Uterus (tissue), 3 donors: ENCODE measurements at regions not wholly inside any gene's neighbourhood (a gene's known extent, or its start where the extent isn't known, plus 50 kb on each side); places are given as distances from the start of the nearest gene placed in this dataset.

Source experiments
- DNase-seq, 2 donors: peaks; one replicate each; pipeline ENCODE4 v3.0.0-alpha.2; 2019 to 2020
- H3K27ac ChIP-seq, 2 donors: fragments of 200-600 bp; sonication (generic); 1 replicate in 1 of 2; 2 replicates in 1 of 2; pipeline ENCODE4 v1.5.1; 2016 to 2018
- H3K27me3 ChIP-seq, 2 donors: fragments of 200-600 bp; sonication (generic); one replicate each; pipeline ENCODE4 v1.5.1; 2018 to 2019; ENCODE audit warnings: control low read depth in 1 of 2
- H3K36me3 ChIP-seq, 2 donors: fragments of 200-600 bp; sonication (generic); one replicate each; pipeline ENCODE4 v1.5.1; 2019; ENCODE audit warnings: control low read depth in 1 of 2
- H3K4me1 ChIP-seq, 2 donors: fragments of 200-600 bp; sonication (generic); one replicate each; pipeline ENCODE4 v1.5.1; 2018 to 2019; ENCODE audit warnings: control low read depth in 1 of 2
- H3K4me3 ChIP-seq, 2 donors: fragments of 200-600 bp; sonication (generic); 1 replicate in 1 of 2; 2 replicates in 1 of 2; pipeline ENCODE4 v1.5.1; 2018 to 2019; ENCODE audit warnings: mild to moderate bottlenecking in 1 of 2
- H3K9me3 ChIP-seq, 2 donors: fragments of 200-600 bp; sonication (generic); one replicate each; pipeline ENCODE4 v1.5.1; 2019; ENCODE audit warnings: control low read depth in 1 of 2
- CTCF ChIP-seq, 4 experiments: fragments of 200-600 bp in 2 of 4; fragments of 450-650 bp in 2 of 4; sonication (generic) in 2 of 4; IDR thresholded peaks; one replicate each; pipeline ENCODE4 v1.5.1; 2016 to 2019; ENCODE audit warnings: antibody characterized with exemption in 4 of 4, mild to moderate bottlenecking in 2 of 4, moderate library complexity in 1 of 4
- POLR2A ChIP-seq, 2 donors: fragments of 450-650 bp; IDR thresholded peaks; one replicate each; pipeline ENCODE4 v1.6.1; 2016; ENCODE audit warnings: antibody characterized with exemption in 2 of 2, mild to moderate bottlenecking in 1 of 2, moderate library complexity in 1 of 2
- intact Hi-C: fragments of 100-400 bp; cut with DNase I; formaldehyde crosslinking; loops from one replicate; pipeline ENCODE4 v1.15.1; 2023; ENCODE audit warnings: low total_unique reads
- donor health status: DM: yes; HTN: yes; CAD: no.

- no peak overlapping the region for H3K27ac ChIP-seq
- DNase-seq, result no peak
- no peaks in the 10 kb centered on the region for H3K4me1 ChIP-seq
- H3K9me3 ChIP-seq, result no peaks in the 10 kb centered on the region
- H3K27me3 ChIP-seq, result no peaks in the 10 kb centered on the region
- intact Hi-C loops, result no loop called here
- no peaks in the 10 kb centered on the region for H3K36me3 ChIP-seq
- no peak overlapping the region for H3K4me3 ChIP-seq
- no peak for TF ChIP-seq CTCF (IDR thresholded peaks at IDR 0.05)
- TF ChIP-seq POLR2A (IDR thresholded peaks at IDR 0.05), result no peak
These were observed 115.6 kb upstream of the IRX4 start for GRCh38 chr5:1998348-1998669.

- Histone ChIP-seq H3K27ac (no peak overlapping the region), H3K27me3 (no peaks in the 10 kb centered on the region), H3K9me3 (no peaks in the 10 kb centered on the region), H3K4me1 (no peaks in the 10 kb centered on the region), H3K36me3 (no peaks in the 10 kb centered on the region), H3K4me3 (no peak overlapping the region)
- intact Hi-C loops, result no loop called here
- TF ChIP-seq CTCF (IDR thresholded peaks at IDR 0.05) (no peak), POLR2A (IDR thresholded peaks at IDR 0.05) (no peak)
- DNase-seq, result no peak
These were observed 115.1 kb upstream of the IRX4 start for GRCh38 chr5:1997640-1998347.

GRCh38 chr5:1995491-1995890 lies 112.8 kb upstream of the IRX4 start:
- H3K27ac ChIP-seq, result no peak overlapping the region
- no peak overlapping the region for H3K4me3 ChIP-seq
- TF ChIP-seq POLR2A (IDR thresholded peaks at IDR 0.05), result no peak
- TF ChIP-seq CTCF (IDR thresholded peaks at IDR 0.05), result no peak
- H3K4me1 ChIP-seq, result no peaks in the 10 kb centered on the region
- no peak for DNase-seq
- intact Hi-C loops, result no loop called here
- no peaks in the 10 kb centered on the region for H3K36me3 ChIP-seq
- H3K27me3 ChIP-seq, result no peaks in the 10 kb centered on the region
- H3K9me3 ChIP-seq, result no peaks in the 10 kb centered on the region

GRCh38 chr5:1987471-1987870 lies 104.7 kb upstream of the IRX4 start:
- H3K27ac ChIP-seq, result no peak overlapping the region
- intact Hi-C loops, result no loop called here
- H3K27me3 ChIP-seq, result no peaks in the 10 kb centered on the region
- H3K36me3 ChIP-seq, result no peaks in the 10 kb centered on the region
- no peak for DNase-seq
- TF ChIP-seq CTCF (IDR thresholded peaks at IDR 0.05) (no peak), POLR2A (IDR thresholded peaks at IDR 0.05) (no peak)
- no peak overlapping the region for H3K4me3 ChIP-seq
- no peaks in the 10 kb centered on the region for H3K9me3 ChIP-seq
- no peaks in the 10 kb centered on the region for H3K4me1 ChIP-seq

GRCh38 chr5:1985781-1986180 lies 103.1 kb upstream of the IRX4 start:
- Histone ChIP-seq H3K4me3 (no peak overlapping the region), H3K27me3 (no peaks in the 10 kb centered on the region), H3K4me1 (no peaks in the 10 kb centered on the region), H3K36me3 (no peaks in the 10 kb centered on the region), H3K27ac (no peak overlapping the region), H3K9me3 (no peaks in the 10 kb centered on the region)
- no peak for TF ChIP-seq POLR2A (IDR thresholded peaks at IDR 0.05)
- no peak for TF ChIP-seq CTCF (IDR thresholded peaks at IDR 0.05)
- intact Hi-C loops, result no loop called here
- no peak for DNase-seq
